GM19397 (cell line): ENCODE measurements at regions not wholly inside any gene's neighbourhood (a gene's known extent, or its start where the extent isn't known, plus 50 kb on each side); places are given as distances from the start of the nearest gene placed in this dataset.

Experiments
- ATAC-seq: cut with Tn5 transposase; IDR thresholded peaks from one replicate; pipeline ENCODE4 v1.9.1; 2021; ENCODE audit warnings: mild to moderate bottlenecking, moderate library complexity; ENCODE audit not compliant: unreplicated experiment

DNA sequence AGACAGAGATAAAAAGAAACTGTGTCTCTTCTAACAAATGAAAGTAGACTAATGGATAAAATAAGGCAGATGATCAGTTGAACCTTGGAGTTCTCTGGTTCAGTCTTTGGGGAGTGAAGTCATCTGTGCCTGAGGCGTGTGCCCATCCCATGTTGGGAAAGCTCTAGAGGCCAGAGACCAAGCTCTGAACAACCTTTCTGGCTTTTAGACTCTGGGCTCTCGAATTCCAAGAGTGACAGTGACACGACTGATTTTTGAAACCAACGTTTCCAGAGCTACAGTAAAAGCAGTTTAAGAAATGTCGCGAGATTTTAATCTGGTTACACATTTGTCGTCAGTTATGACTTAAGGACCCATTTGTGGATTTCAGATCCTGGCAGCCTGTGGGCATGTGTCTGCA lies 83.7 kb upstream of the APCDD1 start:
- no peak for ATAC-seq

DNA sequence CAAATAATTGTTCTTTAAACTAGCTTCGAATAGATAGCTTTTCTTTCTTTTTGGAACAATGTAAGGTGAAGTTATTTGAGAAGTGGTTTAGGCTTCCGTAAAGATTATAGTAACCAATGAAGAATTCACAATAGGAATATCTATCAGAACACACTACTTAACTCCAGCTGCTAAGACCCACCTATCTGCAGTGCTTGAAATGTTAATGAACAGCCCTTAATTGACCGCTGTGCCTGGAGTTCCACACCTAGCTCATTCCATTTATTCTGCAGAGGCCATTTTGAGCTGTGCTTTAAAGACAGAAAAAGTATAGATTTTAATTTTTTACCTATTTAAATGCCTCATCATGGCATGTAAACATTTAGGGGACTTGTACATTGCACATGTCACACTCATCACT lies 83.3 kb upstream of the APCDD1 start:
- ATAC-seq, result no peak

- ATAC-seq, result no peak
These were observed 80.2 kb upstream of the APCDD1 start for GRCh38 chr18:10374195-10374594.

DNA sequence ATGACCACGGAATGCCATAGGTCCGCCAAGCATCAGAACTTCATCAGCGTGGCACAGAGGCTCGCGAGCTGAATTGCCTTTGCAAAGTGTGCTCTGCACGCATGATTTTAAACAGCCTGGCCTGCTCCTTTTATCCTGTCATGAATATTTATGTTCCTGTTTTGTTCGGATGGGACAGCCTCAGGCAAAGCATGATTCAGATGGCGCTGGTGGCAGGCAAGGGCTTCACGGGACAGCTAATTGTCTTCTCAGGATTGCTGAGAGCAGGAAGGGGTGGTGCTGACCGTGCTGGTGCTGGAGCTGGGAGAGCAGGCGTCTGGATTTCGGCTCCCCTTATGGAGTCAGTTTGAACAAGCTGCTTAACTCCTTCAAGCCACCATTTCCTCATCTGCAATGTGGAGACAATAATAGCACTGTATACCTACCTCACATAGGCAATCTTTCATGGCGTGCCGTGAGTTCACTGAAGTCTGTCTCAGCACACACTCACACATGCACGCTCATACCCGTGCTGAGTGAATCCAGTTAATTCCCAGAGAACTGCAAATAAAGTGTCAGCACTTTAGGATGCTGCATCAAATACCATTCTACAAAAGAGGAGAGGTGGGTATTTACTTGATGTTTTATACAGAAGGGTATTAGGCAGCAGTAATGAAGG lies 79.7 kb upstream of the APCDD1 start:
- no peak for ATAC-seq

DNA sequence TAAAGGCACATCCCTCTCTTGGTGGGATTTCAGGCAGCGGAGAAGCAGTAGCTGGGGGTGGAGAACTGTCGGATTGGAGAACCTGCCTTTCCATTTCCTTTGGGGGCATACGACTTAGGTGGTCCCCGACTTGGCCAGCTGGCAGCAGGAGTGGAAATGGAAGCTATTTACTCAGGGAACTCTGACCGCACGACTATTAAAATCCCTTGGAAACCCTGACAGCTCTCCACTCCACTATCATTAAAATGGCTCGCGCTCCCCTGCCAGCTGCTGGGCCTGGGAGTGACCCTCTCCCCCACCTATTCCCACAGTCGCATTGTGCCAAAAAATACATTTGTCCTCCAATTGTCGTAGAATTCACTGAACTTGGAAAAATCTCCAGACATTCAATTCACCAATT lies 77.7 kb upstream of the APCDD1 start:
- ATAC-seq, result no peak

- ATAC-seq, result no peak
These were observed 76.5 kb upstream of the APCDD1 start for GRCh38 chr18:10377956-10378355.

GRCh38 chr18:10378688-10379420 lies 75.6 kb upstream of the APCDD1 start:
- no peak for ATAC-seq

DNA sequence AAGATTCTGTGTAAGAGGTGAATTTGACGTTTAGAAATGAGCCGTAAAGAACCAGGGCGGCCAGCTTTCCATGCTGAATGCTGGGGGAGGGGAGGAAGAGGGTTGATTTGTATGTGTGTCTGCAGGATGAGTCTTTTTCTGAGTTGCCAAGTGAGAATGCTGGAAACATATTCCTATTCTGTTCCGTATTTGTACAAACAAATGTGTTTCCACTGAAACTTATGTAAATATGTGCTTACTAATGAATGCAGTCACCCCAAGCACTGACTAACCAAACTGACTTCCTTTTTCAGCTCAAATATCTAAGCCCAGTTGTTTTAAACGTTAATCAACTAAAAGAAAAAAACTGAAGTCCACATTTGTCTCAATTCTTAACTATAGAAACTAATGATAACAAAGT lies 74.9 kb upstream of the APCDD1 start:
- no peak for ATAC-seq

DNA sequence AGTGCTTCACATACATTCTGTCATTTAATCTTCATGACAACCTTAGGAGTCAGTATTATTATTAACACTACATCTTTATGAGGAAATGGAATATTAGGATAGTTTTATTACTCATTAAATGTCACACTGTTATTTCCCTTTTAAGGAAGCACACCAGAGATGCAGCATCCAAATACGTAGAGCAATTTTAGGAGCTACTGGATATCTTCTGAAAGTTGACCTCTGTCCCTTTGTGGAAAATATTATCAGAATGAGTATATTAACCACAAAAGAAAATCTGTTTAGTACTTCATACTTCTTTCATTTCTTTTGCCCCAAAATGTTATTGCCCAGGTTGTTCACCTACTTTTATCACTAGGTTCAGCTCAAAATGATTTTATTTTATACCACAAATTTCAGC lies 72.9 kb upstream of the APCDD1 start:
- no peak for ATAC-seq

GRCh38 chr18:10381951-10382350 lies 72.5 kb upstream of the APCDD1 start:
- no peak for ATAC-seq

DNA sequence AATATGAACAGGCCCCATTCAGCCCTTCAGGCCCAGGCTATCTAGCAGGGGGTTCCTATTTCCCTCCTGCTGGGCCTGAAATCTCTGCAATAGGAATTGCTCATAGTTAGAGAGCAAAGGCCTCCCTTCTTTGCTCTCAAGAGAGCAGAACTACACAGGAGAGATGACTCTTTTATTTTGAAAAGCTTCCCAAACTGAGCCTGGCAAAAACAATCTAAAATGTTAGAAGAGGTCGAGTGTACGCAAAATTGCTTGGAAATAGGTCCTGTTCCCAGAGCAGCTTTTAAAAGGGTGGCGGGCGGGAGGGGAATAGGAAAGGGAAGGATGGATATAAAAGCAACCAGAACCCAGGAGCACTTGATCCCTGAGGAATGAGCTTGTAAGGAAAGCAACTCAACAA lies 68.4 kb upstream of the APCDD1 start:
- ATAC-seq, result no peak

- ATAC-seq, result no peak
These were observed 67.5 kb upstream of the APCDD1 start for GRCh38 chr18:10386956-10387355.

- ATAC-seq, result no peak
These were observed 67.0 kb upstream of the APCDD1 start for GRCh38 chr18:10387399-10387798.

DNA sequence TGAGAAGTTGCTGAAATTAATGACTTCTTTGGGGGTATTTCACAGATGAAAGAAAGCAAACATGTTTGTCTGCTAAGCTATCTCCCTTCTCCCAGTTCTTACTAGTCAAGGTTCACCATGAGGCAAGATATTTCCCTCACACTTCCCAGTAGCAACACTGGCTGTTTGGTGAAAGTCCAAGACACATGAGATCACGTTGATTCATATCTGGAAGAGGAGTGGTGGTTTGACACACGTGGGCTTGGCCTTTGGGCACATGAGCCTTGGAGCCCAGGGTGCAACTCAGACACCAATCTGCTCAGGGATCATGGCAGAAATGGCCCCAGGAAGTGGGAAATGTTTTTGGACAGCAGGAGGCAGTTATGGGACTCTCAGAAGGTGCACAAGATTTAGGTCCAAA lies 66.1 kb upstream of the APCDD1 start:
- ATAC-seq, result no peak

DNA sequence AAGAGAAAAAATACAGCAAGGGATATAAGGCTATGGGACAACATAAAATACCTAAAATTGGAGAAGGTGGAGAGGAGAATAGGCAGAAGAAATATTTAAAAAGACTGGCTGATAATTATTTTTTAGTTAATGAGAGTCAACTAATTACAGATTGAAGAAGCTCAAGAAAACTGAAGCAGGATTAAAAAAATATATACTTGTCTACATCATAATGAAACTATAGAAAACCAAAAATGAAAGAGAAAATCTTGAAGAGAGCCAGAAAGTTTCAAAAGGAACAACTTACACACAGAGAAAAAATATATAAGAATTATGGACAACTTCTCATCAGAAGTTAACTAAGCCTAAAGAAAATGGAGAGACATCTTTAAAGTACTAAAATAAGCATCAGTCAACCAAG lies 62.9 kb upstream of the APCDD1 start:
- ATAC-seq, result no peak

- ATAC-seq, result no peak
These were observed 57.4 kb upstream of the APCDD1 start for GRCh38 chr18:10397004-10397403.

DNA sequence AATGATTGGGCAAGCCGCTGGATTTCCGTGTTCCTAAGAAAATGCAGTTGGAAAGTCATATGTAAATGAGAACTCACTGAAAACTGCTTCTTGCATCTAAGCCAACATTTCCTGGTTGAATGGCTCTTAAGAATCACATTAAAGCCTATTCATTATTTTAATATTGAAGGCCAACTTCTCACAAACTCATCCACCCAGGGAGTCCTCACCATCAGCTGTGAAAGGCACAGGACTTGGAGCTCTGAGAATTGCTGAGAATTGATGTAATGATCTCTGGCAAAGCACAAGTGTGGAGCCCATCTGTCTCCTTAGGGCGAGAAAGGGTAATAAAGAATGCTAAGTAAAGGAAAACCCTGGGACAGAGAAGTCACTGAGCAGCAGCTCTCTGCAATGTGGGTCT lies 55.9 kb upstream of the APCDD1 start:
- ATAC-seq, result no peak

DNA sequence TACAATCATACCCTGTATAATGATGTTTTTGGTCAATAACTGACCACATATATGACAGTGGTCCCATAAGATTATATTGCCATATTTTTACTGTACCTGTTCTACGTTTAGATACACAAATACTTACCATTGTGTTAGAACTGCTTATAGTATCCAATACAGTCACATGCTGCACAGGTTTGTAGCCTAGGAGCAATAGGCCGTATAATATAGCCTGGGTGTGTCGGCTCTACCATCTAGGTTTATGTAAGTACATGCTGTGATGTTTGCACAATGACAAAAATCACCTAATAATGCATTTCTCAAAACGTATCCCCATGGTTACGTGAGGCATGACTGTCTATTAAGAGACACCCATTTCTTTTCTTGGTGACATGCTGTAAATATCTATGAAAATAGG lies 55.0 kb upstream of the APCDD1 start:
- ATAC-seq, result no peak

GRCh38 chr18:10400534-10401307 lies 53.7 kb upstream of the APCDD1 start:
- ATAC-seq, result peak; percentile 64

DNA sequence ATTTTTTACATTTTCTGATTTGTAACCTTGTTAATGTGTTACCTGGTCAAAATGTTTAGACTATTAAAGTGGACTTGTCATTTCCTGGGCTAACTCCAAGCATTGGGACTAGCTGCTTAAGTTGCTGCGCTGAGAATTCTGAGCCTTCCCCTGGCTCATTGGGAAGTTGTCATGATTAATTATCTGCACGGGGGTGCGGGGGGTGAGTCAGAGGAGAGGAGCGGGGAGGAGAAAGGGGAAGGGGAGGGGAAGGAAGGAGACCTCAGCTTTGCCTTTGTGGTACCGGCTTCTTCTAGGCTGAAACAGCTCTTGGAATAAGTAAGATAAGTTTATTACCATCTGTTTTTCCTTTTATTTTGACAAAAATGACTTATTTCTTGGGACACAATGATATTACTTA lies 52.9 kb upstream of the APCDD1 start:
- no peak for ATAC-seq

DNA sequence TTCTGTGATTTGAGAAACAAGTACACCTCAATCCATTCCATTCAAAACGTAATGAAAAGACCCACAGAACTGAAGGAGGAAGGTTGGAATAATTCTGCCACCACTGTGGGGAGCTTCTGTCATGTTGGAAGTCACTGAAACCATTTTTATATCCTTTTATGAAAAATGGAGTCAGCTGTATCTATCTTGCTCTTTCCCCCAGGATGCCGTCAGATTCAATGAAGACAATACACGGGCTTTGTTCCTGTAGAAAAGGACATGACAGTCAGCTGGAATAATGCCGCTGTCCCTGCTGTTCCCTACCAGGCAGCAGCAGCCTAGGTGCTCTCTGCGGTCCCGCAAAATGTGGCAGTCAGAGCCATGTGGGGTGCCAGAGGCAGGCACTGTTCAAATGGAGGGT lies 52.5 kb upstream of the APCDD1 start:
- ATAC-seq, result no peak
